H1 (cell line): ENCODE measurements at regions not wholly inside any gene's neighbourhood (a gene's known extent, or its start where the extent isn't known, plus 50 kb on each side); places are given as distances from the start of the nearest gene placed in this dataset.

Source experiments
- CTCF ChIA-PET: fragments of 300-600 bp; sonication (Branson Sonifier 250); formaldehyde crosslinking; loops from one replicate; lab custom pipeline; 2021; ENCODE audit not compliant: partially characterized antibody; lab: Charles Lee
- POLR2A ChIA-PET: fragments of 300-600 bp; sonication (Branson Sonifier 250); formaldehyde crosslinking; loops from one replicate; lab custom pipeline; 2021; ENCODE audit warnings: inconsistent platforms; ENCODE audit not compliant: partially characterized antibody; lab: Charles Lee
- DNase-seq, 2 experiments: peaks; one replicate each; pipeline versions ENCODE4 v3.0.0 to v3.0.0-alpha.2; 2010 to 2022; ENCODE audit warnings: low spot score in 2 of 2, low read depth in 1 of 2, mixed read lengths in 1 of 2
- FAIRE-seq: peaks from 2 replicates; lab custom pipeline; 2011; peaks lifted over from hg19 to GRCh38; lab: Jason Lieb, UNC
- H2AFZ ChIP-seq: 2 replicates; pipeline ENCODE4 v1.8.1; 2012; ENCODE audit warnings: low read length, inconsistent platforms
- H2AK5ac ChIP-seq: 2 replicates; pipeline ENCODE4 v1.6.1; 2013; ENCODE audit warnings: low read depth, low read length
- H2BK120ac ChIP-seq: replicated peaks from 2 replicates; pipeline ENCODE3; 2013; ENCODE audit warnings: low read depth, low read length, inconsistent platforms
- H2BK12ac ChIP-seq: 2 replicates; pipeline ENCODE4 v1.6.1; 2013; ENCODE audit warnings: low read depth, low read length
- H2BK15ac ChIP-seq: 2 replicates; pipeline ENCODE4 v1.6.1; 2013; ENCODE audit warnings: low read length
- H2BK20ac ChIP-seq: 2 replicates; pipeline ENCODE4 v1.6.1; 2013; ENCODE audit warnings: low read length
- H2BK5ac ChIP-seq: 2 replicates; pipeline ENCODE4 v1.6.1; 2013; ENCODE audit warnings: low read depth, low read length
- H3K14ac ChIP-seq: 2 replicates; pipeline ENCODE4 v1.6.1; 2013; ENCODE audit warnings: inconsistent platforms; ENCODE audit not compliant: insufficient read length
- H3K18ac ChIP-seq: 2 replicates; pipeline ENCODE4 v1.6.1; 2013; ENCODE audit warnings: low read length; ENCODE audit errors: extremely low read depth
- H3K23ac ChIP-seq: 2 replicates; pipeline ENCODE4 v1.6.1; 2013; ENCODE audit warnings: inconsistent platforms; ENCODE audit not compliant: insufficient read length
- H3K23me2 ChIP-seq: 2 replicates; pipeline ENCODE4 v1.6.1; 2013; ENCODE audit warnings: low read depth, low read length
- H3K27ac ChIP-seq: 2 replicates; pipeline ENCODE4 v1.6.1; 2011; ENCODE audit warnings: low read depth, low read length, inconsistent platforms
- H3K27me3 ChIP-seq, 4 experiments: replicated peaks in 1 of 4; 1 replicate in 1 of 4; 2 replicates in 3 of 4; pipeline versions ENCODE4 v1.6.1 to v1.8.1; 2011 to 2013; ENCODE audit warnings: low read length in 3 of 4, mild to moderate bottlenecking in 3 of 4, inconsistent platforms in 2 of 4, mixed read lengths in 2 of 4, moderate library complexity in 1 of 4; ENCODE audit not compliant: control insufficient read depth in 3 of 4, insufficient read depth in 3 of 4; ENCODE audit errors: extremely low read depth in 1 of 4
- H3K36me3 ChIP-seq, 4 experiments: 2 replicates each; pipeline versions ENCODE4 v1.6.1 to v1.8.1; 2011 to 2013; ENCODE audit warnings: mild to moderate bottlenecking in 4 of 4, low read length in 3 of 4, moderate library complexity in 2 of 4, control low read depth in 1 of 4, inconsistent platforms in 1 of 4; ENCODE audit not compliant: insufficient read depth in 4 of 4, control insufficient read depth in 2 of 4
- H3K4ac ChIP-seq: replicated peaks from 2 replicates; pipeline ENCODE3; 2013; ENCODE audit warnings: low read length, low read depth, mixed read lengths, inconsistent platforms; ENCODE audit not compliant: insufficient read length
- H3K4me1 ChIP-seq, 4 experiments: replicated peaks in 1 of 4; 1 replicate in 1 of 4; 2 replicates in 3 of 4; pipeline versions ENCODE4 v1.6.1 to v1.8.1; 2011 to 2013; ENCODE audit warnings: low read length in 3 of 4, inconsistent platforms in 2 of 4, mixed read lengths in 1 of 4; ENCODE audit not compliant: insufficient read depth in 4 of 4, control insufficient read depth in 3 of 4
- H3K4me2 ChIP-seq, 2 experiments: 2 replicates each; pipeline versions ENCODE4 v1.6.1 to v1.8.1; 2011 to 2013; ENCODE audit warnings: low read depth in 2 of 2, low read length in 2 of 2, control low read depth in 1 of 2, inconsistent platforms in 1 of 2, mild to moderate bottlenecking in 1 of 2; ENCODE audit not compliant: insufficient read depth in 1 of 2
- H3K4me3 ChIP-seq, 4 experiments: fragments of 200-600, 300-600 bp in 1 of 4; sonication (generic), shearing (Covaris generic), sonication (Bioruptor Twin) in 1 of 4; 2 replicates each; pipeline versions ENCODE4 v1.5.1 to v1.8.1; 2011 to 2016; ENCODE audit warnings: low read length in 4 of 4, low read depth in 3 of 4, control low read depth in 2 of 4, inconsistent platforms in 2 of 4, mild to moderate bottlenecking in 2 of 4, mixed read lengths in 1 of 4, moderate library complexity in 1 of 4; ENCODE audit not compliant: insufficient read depth in 2 of 4; ENCODE audit errors: extremely low read depth in 1 of 4
- H3K56ac ChIP-seq: replicated peaks from 2 replicates; pipeline ENCODE3; 2013; ENCODE audit warnings: low read depth, mild to moderate bottlenecking, mixed read lengths, low read length, inconsistent platforms; ENCODE audit not compliant: insufficient read length
- H3K79me1 ChIP-seq: 2 replicates; pipeline ENCODE4 v1.6.1; 2013; ENCODE audit warnings: low read depth, low read length, control low read depth
- H3K79me2 ChIP-seq, 2 experiments: 2 replicates each; pipeline versions ENCODE4 v1.6.1 to v1.8.1; 2012 to 2013; ENCODE audit warnings: low read length in 2 of 2, mild to moderate bottlenecking in 2 of 2, inconsistent platforms in 1 of 2; ENCODE audit not compliant: insufficient read depth in 2 of 2, control insufficient read depth in 1 of 2
- H3K9ac ChIP-seq, 4 experiments: replicated peaks in 1 of 4; 1 replicate in 1 of 4; 2 replicates in 3 of 4; pipeline versions ENCODE4 v1.6.1 to v1.8.1; 2011 to 2013; ENCODE audit warnings: low read depth in 3 of 4, low read length in 3 of 4, control low read depth in 2 of 4, mild to moderate bottlenecking in 2 of 4, moderate library complexity in 2 of 4, inconsistent platforms in 1 of 4; ENCODE audit errors: extremely low read depth in 1 of 4
- H3K9me3 ChIP-seq, 2 experiments: 2 replicates each; pipeline versions ENCODE4 v1.6.1 to v1.8.1; 2012 to 2013; ENCODE audit warnings: mild to moderate bottlenecking in 2 of 2, moderate library complexity in 2 of 2, control low read depth in 1 of 2, inconsistent platforms in 1 of 2, low read depth in 1 of 2, low read length in 1 of 2, mixed read lengths in 1 of 2; ENCODE audit not compliant: insufficient read depth in 2 of 2
- H4K20me1 ChIP-seq, 2 experiments: replicated peaks in 1 of 2; 2 replicates each; pipeline versions ENCODE3 to v1.8.1; 2011 to 2013; ENCODE audit warnings: inconsistent platforms in 2 of 2, low read length in 2 of 2, mild to moderate bottlenecking in 1 of 2; ENCODE audit not compliant: insufficient read depth in 2 of 2, control insufficient read depth in 1 of 2
- H4K5ac ChIP-seq: 2 replicates; pipeline ENCODE4 v1.6.1; 2013; ENCODE audit warnings: low read length, low read depth, mixed read lengths, inconsistent platforms; ENCODE audit not compliant: insufficient read length
- H4K8ac ChIP-seq: 2 replicates; pipeline ENCODE4 v1.8.0; 2013; ENCODE audit warnings: mild to moderate bottlenecking, moderate library complexity, low read length, inconsistent platforms; ENCODE audit not compliant: insufficient read depth; ENCODE audit errors: extremely low read depth
- H4K91ac ChIP-seq: replicated peaks from 2 replicates; pipeline ENCODE3; 2013; ENCODE audit warnings: low read length, mixed read lengths, inconsistent platforms; ENCODE audit not compliant: insufficient read length
- BRCA1 ChIP-seq: IDR thresholded peaks from 2 replicates; pipeline ENCODE4 v1.6.1; 2012; ENCODE audit warnings: low read depth, low read length, improper control_type of control experiment
- NANOG ChIP-seq: IDR thresholded peaks from 2 replicates; pipeline ENCODE4 v1.6.1; 2011; ENCODE audit warnings: low read length, low read depth, mild to moderate bottlenecking, inconsistent platforms; ENCODE audit not compliant: insufficient read depth, poor library complexity, severe bottlenecking
- RBBP5 ChIP-seq: IDR thresholded peaks from 2 replicates; pipeline ENCODE4 v1.7.1; 2012; ENCODE audit warnings: low read depth, mild to moderate bottlenecking, inconsistent platforms, low read length, moderate library complexity, borderline replicate concordance
- WGBS, 2 experiments: shearing (Covaris generic) in 1 of 2; methylation state at CpG; one replicate each; pipeline versions ENCODE4 v1.1.6 to v1.1.7; 2013 to 2015; ENCODE audit warnings: low lambda C conversion rate in 2 of 2, mixed read lengths in 2 of 2, inconsistent platforms in 1 of 2, low coverage in 1 of 2, missing lambda C conversion rate in 1 of 2; ENCODE audit not compliant: insufficient replicate concordance in 2 of 2, insufficient coverage in 1 of 2, insufficient read length in 1 of 2; ENCODE audit errors: extremely low coverage in 1 of 2, missing lambda C conversion rate in 1 of 2; 5-methylcytosine and 5-hydroxymethylcytosine counted together

DNA sequence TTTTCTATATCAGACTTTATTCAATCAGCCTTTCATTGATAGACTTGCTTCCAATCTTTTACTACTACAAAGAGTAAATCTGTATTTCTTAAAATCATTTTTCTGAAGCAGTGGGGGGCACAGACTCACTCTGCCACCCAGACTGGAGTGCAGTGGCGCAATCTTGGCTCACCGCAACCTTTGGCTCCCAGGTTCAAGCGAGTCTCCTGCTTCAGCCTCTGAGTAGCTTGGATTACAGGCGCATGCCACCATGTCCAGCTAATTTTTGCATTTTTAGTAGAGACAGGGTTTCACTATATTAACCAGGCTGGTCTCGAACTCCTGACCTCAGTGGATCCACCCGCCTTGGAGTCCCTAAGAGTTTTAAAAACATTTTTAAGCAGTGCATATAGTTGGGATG, 270.6 kb upstream of the REG3G start:
- Histone ChIP-seq H3K4ac (no peak overlapping the region), H3K9me3 (no peaks in the 10 kb centered on the region), H3K23ac (no peak overlapping the region), H4K91ac (no peak overlapping the region), H3K27me3 (no peaks in the 10 kb centered on the region; a peak in 1 of 7 replicates), H3K14ac (no peak overlapping the region), H2BK15ac (no peak overlapping the region), H4K5ac (no peak overlapping the region), H3K27ac (no peak overlapping the region), H3K18ac (no peak overlapping the region), H3K56ac (no peak overlapping the region), H2BK20ac (no peak overlapping the region), H2AFZ (no peak overlapping the region), H2BK120ac (no peak overlapping the region), H3K79me1 (no peaks in the 10 kb centered on the region), H3K79me2 (no peaks in the 10 kb centered on the region), H2AK5ac (no peak overlapping the region), H2BK5ac (no peak overlapping the region), H3K23me2 (no peaks in the 10 kb centered on the region), H4K8ac (no peak overlapping the region), H3K4me1 (peaks cover 2 to 8% (median 5%) of the 10 kb centered on the region in 4 experiments; a peak in 4 of 7 replicates), H3K4me2 (no peak overlapping the region), H3K36me3 (no peaks in the 10 kb centered on the region), H4K20me1 (no peaks in the 10 kb centered on the region), H3K4me3 (no peak overlapping the region), H2BK12ac (no peak overlapping the region), H3K9ac (no peak overlapping the region)
- 96% methylated on average over 6 of the region's 6 CpGs; no CpG with 5 or more reads in 1 of the 2 experiments for WGBS, 2 experiments
- DNase-seq (no peak), FAIRE-seq (no peak)
- CTCF ChIA-PET, result no interaction called here
- POLR2A ChIA-PET, result no interaction called here
- TF ChIP-seq RBBP5, result no peak
- TF ChIP-seq NANOG, result no peak
- TF ChIP-seq BRCA1, result no peak
